GM12878 (cell line): ENCODE measurements at regions not wholly inside any gene's neighbourhood (a gene's known extent, or its start where the extent isn't known, plus 50 kb on each side); places are given as distances from the start of the nearest gene placed in this dataset.
A peak's percentile ranks its signal among the peaks of the same experiment; 100 is the strongest.

ENCODE experiments used
- ATF2 ChIP-seq: IDR thresholded peaks from 2 replicates; pipeline ENCODE4 v1.6.1; 2012; ENCODE audit warnings: low read length, inconsistent platforms
- BMI1 ChIP-seq: fragments of 450-650 bp; IDR thresholded peaks from 2 replicates; pipeline ENCODE4 v1.6.1; 2016; ENCODE audit warnings: mild to moderate bottlenecking, moderate library complexity, borderline replicate concordance
- CHD2 ChIP-seq: IDR thresholded peaks from 2 replicates; pipeline ENCODE4 v1.6.1; 2011; ENCODE audit warnings: low read depth, low read length, improper control_type of control experiment, borderline replicate concordance
- CTCF ChIP-seq, 3 experiments: IDR thresholded peaks in 2 of 3; conservative IDR thresholded peaks in 1 of 3; 2 replicates each; pipeline ENCODE4 v1.5.1; 2011; ENCODE audit warnings: low read depth in 3 of 3, low read length in 3 of 3, mild to moderate bottlenecking in 3 of 3, control low read depth in 2 of 3, moderate library complexity in 2 of 3, inconsistent platforms in 1 of 3, mixed read lengths in 1 of 3; ENCODE audit not compliant: control insufficient read depth in 2 of 3, insufficient read depth in 1 of 3; ENCODE audit errors: extremely low read depth in 1 of 3
- E2F8 ChIP-seq: fragments of 450-650 bp; IDR thresholded peaks from 2 replicates; pipeline ENCODE4 v1.6.1; 2018; ENCODE audit warnings: mild to moderate bottlenecking, low read depth, moderate library complexity; ENCODE audit not compliant: partially characterized antibody
- IKZF2 ChIP-seq, 2 experiments: fragments of 450-650 bp; IDR thresholded peaks; 2 replicates each; pipeline ENCODE4 v1.6.1; 2017; ENCODE audit warnings: mild to moderate bottlenecking in 2 of 2, moderate library complexity in 2 of 2
- IRF5 ChIP-seq: fragments of 450-650 bp; IDR thresholded peaks from 2 replicates; pipeline ENCODE4 v1.6.1; 2017; ENCODE audit warnings: borderline replicate concordance
- MEF2A ChIP-seq: IDR thresholded peaks from 2 replicates; pipeline ENCODE4 v1.6.1; 2011; ENCODE audit warnings: low read depth, mild to moderate bottlenecking, low read length, moderate library complexity; ENCODE audit not compliant: insufficient read depth
- MTA2 ChIP-seq: fragments of 450-650 bp; IDR thresholded peaks from 2 replicates; pipeline ENCODE4 v1.6.1; 2016; ENCODE audit warnings: low read depth, mild to moderate bottlenecking, moderate library complexity
- NFIC ChIP-seq: IDR thresholded peaks from 2 replicates; pipeline ENCODE4 v1.6.1; 2012; ENCODE audit warnings: low read depth, mild to moderate bottlenecking, inconsistent platforms, low read length, moderate library complexity
- NR2C1 ChIP-seq: fragments of 450-650 bp; IDR thresholded peaks from 2 replicates; pipeline ENCODE4 v1.6.1; 2017; ENCODE audit warnings: antibody characterized with exemption, mild to moderate bottlenecking, moderate library complexity
- RAD21 ChIP-seq: IDR thresholded peaks from 2 replicates; pipeline ENCODE4 v1.6.1; 2011; ENCODE audit warnings: mild to moderate bottlenecking, low read depth, low read length, moderate library complexity; ENCODE audit not compliant: insufficient read depth
- SIX5 ChIP-seq: IDR thresholded peaks from 2 replicates; pipeline ENCODE4 v1.6.1; 2011; ENCODE audit warnings: mild to moderate bottlenecking, low read depth, low read length, moderate library complexity; ENCODE audit not compliant: severe bottlenecking
- TAF1 ChIP-seq: IDR thresholded peaks from 2 replicates; pipeline ENCODE4 v1.6.1; 2011; ENCODE audit warnings: mild to moderate bottlenecking, low read depth, low read length, borderline replicate concordance
- TBL1XR1 ChIP-seq: IDR thresholded peaks from 2 replicates; pipeline ENCODE4 v1.6.1; 2012; ENCODE audit warnings: low read depth, low read length, improper control_type of control experiment
- USF2 ChIP-seq: IDR thresholded peaks from 2 replicates; pipeline ENCODE4 v1.6.1; 2011; ENCODE audit warnings: low read depth, low read length, improper control_type of control experiment, borderline replicate concordance
- ZBTB4 ChIP-seq: fragments of 450-650 bp; formaldehyde crosslinking; IDR thresholded peaks from 2 replicates; pipeline ENCODE4 v1.4.0; 2022; ENCODE audit warnings: mild to moderate bottlenecking, moderate library complexity

- TF ChIP-seq ATF2: peak; percentile 48
- peak; percentile 22; the same call in 1 of the 2 replicates for TF ChIP-seq MTA2
- TF ChIP-seq E2F8: no peak
- TF ChIP-seq MEF2A: 0 out of 2 replicates have a peak, but pooled peaks have one; percentile 19
- TF ChIP-seq IRF5: peak; percentile 19; the same call in 1 of the 2 replicates
- TF ChIP-seq RAD21: peak; percentile 15; the same call in 1 of the 2 replicates
- peak in 1 of 3 experiments; percentile 12; a peak in 1 of 6 replicates for TF ChIP-seq CTCF (IDR thresholded peaks at IDR 0.05 in 2 of 3, conservative IDR thresholded peaks at IDR 0.05 in 1 of 3; ENCODE audit: control insufficient read depth in 2 of 3, extremely low read depth in 1 of 3, insufficient read depth in 1 of 3, low read depth in 3 of 3, low read length in 3 of 3)
- no peak for TF ChIP-seq CHD2
- TF ChIP-seq TAF1: no peak
- TF ChIP-seq TBL1XR1: no peak
- no peak for TF ChIP-seq SIX5
- no peak for TF ChIP-seq NR2C1
- no peak for TF ChIP-seq NFIC
- peak; percentile 86 to 87; a peak in 3 of 4 replicates for TF ChIP-seq IKZF2 (IDR thresholded peaks at IDR 0.05)
- TF ChIP-seq ZBTB4 (CRISPR knock-in tag): no peak
- no peak for TF ChIP-seq USF2
- TF ChIP-seq BMI1: no peak
Measured at GRCh38 chr2:12430407-12431133, 286.2 kb upstream of the TRIB2 start (continued).
